GM23338 (cell line): ENCODE measurements at regions not wholly inside any gene's neighbourhood (a gene's known extent, or its start where the extent isn't known, plus 50 kb on each side); places are given as distances from the start of the nearest gene placed in this dataset.
A peak's percentile ranks its signal among the peaks of the same experiment; 100 is the strongest.

Experiments used
- ATAC-seq: fragments of 200-7000 bp; cut with Tn5 transposase; 3 replicates; pipeline ENCODE4 v1.9.1; 2020
- DNase-seq: peaks from one replicate; pipeline ENCODE4 v3.0.0-alpha.2; 2015; ENCODE audit warnings: low spot score
- H2AFZ ChIP-seq: fragments of 200-600 bp; sonication (generic); 2 replicates; pipeline ENCODE4 v1.8.0; 2016; ENCODE audit warnings: antibody characterized with exemption, mild to moderate bottlenecking, moderate library complexity
- H3F3A ChIP-seq: fragments of 200-600 bp; sonication (generic); replicated peaks from 2 replicates; pipeline ENCODE4 v1.8.0; 2017; ENCODE audit warnings: antibody characterized with exemption, mixed run types, low read depth
- H3K27ac ChIP-seq: fragments of 200-600 bp; sonication (generic); 2 replicates; pipeline ENCODE4 v1.6.1; 2016; ENCODE audit warnings: low read depth
- H3K27me3 ChIP-seq: fragments of 200-600 bp; sonication (generic); 2 replicates; pipeline ENCODE4 v1.8.0; 2016; ENCODE audit warnings: mild to moderate bottlenecking, mixed run types, moderate library complexity; ENCODE audit not compliant: insufficient read depth
- H3K36me3 ChIP-seq: fragments of 200-600 bp; sonication (generic); 2 replicates; pipeline ENCODE4 v1.8.0; 2016; ENCODE audit warnings: mild to moderate bottlenecking; ENCODE audit not compliant: insufficient read depth
- H3K4me1 ChIP-seq: fragments of 200-600 bp; sonication (generic); 2 replicates; pipeline ENCODE4 v1.8.0; 2016; ENCODE audit warnings: mild to moderate bottlenecking, moderate library complexity; ENCODE audit not compliant: insufficient read depth
- H3K4me2 ChIP-seq: fragments of 200-600 bp; sonication (generic); 2 replicates; pipeline ENCODE4 v1.7.1; 2017; ENCODE audit warnings: mixed run types
- H3K4me3 ChIP-seq: fragments of 200-600 bp; sonication (generic); 2 replicates; pipeline ENCODE4 v1.6.1; 2016; ENCODE audit warnings: mixed run types
- H3K79me2 ChIP-seq: fragments of 200-600 bp; sonication (generic); replicated peaks from 2 replicates; pipeline ENCODE4 v1.8.0; 2017; ENCODE audit warnings: mild to moderate bottlenecking; ENCODE audit not compliant: insufficient read depth
- H3K9me2 ChIP-seq: fragments of 200-600 bp; sonication (generic); 2 replicates; pipeline ENCODE4 v1.8.0; 2017; ENCODE audit not compliant: insufficient read depth
- H4K20me1 ChIP-seq: fragments of 200-600 bp; sonication (generic); replicated peaks from 2 replicates; pipeline ENCODE4 v1.8.0; 2017; ENCODE audit warnings: mild to moderate bottlenecking; ENCODE audit not compliant: insufficient read depth
- H3K27ac Mint-ChIP-seq: 2 replicates; pipeline ENCODE4 v1.8.0; 2020; ENCODE audit warnings: inconsistent platforms, mild to moderate bottlenecking, moderate library complexity, mixed read lengths
- H3K27me3 Mint-ChIP-seq: 3 replicates; pipeline ENCODE4 v1.8.0; 2022; ENCODE audit warnings: low read depth, mild to moderate bottlenecking, moderate library complexity, mixed read lengths, inconsistent platforms; ENCODE audit not compliant: insufficient read depth, poor library complexity
- H3K36me3 Mint-ChIP-seq: 3 replicates; pipeline ENCODE4 v1.8.0; 2021; ENCODE audit warnings: low read depth, mild to moderate bottlenecking, inconsistent platforms, moderate library complexity, mixed read lengths
- H3K4me1 Mint-ChIP-seq: 3 replicates; pipeline ENCODE4 v1.8.0; 2020; ENCODE audit warnings: mild to moderate bottlenecking, inconsistent platforms, mixed read lengths
- H3K4me3 Mint-ChIP-seq: 3 replicates; pipeline ENCODE4 v1.8.0; 2021; ENCODE audit warnings: moderate library complexity, mild to moderate bottlenecking, inconsistent platforms, mixed read lengths
- H3K9me3 Mint-ChIP-seq: 3 replicates; pipeline ENCODE4 v1.8.0; 2020; ENCODE audit warnings: moderate library complexity, mild to moderate bottlenecking, inconsistent platforms, mixed read lengths
- CREB1 ChIP-seq: fragments of 250-450 bp; sonication (Bioruptor Pico); IDR thresholded peaks from 2 replicates; pipeline ENCODE4 v1.5.0; 2020; ENCODE audit warnings: low read depth, mild to moderate bottlenecking, moderate library complexity
- ETS1 ChIP-seq: IDR thresholded peaks from 2 replicates; pipeline ENCODE4 v1.6.1; 2016; ENCODE audit warnings: antibody characterized with exemption
- EZH2 ChIP-seq: fragments of 200-600 bp; sonication (generic); IDR thresholded peaks from one replicate; pipeline ENCODE4 v1.8.0; 2017; ENCODE audit warnings: antibody characterized with exemption, mild to moderate bottlenecking, low read depth; ENCODE audit not compliant: unreplicated experiment
- EZH2phosphoT487 ChIP-seq: fragments of 200-600 bp; sonication (generic); IDR thresholded peaks from one replicate; pipeline ENCODE4 v1.8.1; 2018; ENCODE audit warnings: antibody characterized with exemption; ENCODE audit not compliant: unreplicated experiment
- JUNB ChIP-seq: IDR thresholded peaks from one replicate; pipeline ENCODE4 v1.6.1; 2016; ENCODE audit warnings: antibody characterized with exemption; ENCODE audit not compliant: unreplicated experiment
- NANOG ChIP-seq: IDR thresholded peaks from 2 replicates; pipeline ENCODE4 v1.6.1; 2016; ENCODE audit warnings: antibody characterized with exemption, borderline replicate concordance
- POLR2AphosphoS5 ChIP-seq: IDR thresholded peaks from 2 replicates; pipeline ENCODE4 v1.6.1; 2016; ENCODE audit warnings: antibody characterized with exemption, low read depth
- REST ChIP-seq: IDR thresholded peaks from one replicate; pipeline ENCODE4 v1.6.1; 2018; ENCODE audit warnings: antibody characterized with exemption; ENCODE audit not compliant: unreplicated experiment
- STAT1 ChIP-seq: IDR thresholded peaks from one replicate; pipeline ENCODE4 v1.6.1; 2016; ENCODE audit warnings: antibody characterized with exemption; ENCODE audit not compliant: unreplicated experiment
- ZNF114 ChIP-seq: fragments of 250-450 bp; sonication (Bioruptor Pico); IDR thresholded peaks from 2 replicates; pipeline ENCODE4 v1.5.0; 2020; ENCODE audit warnings: mild to moderate bottlenecking, moderate library complexity
- ZNF331 ChIP-seq: fragments of 250-450 bp; sonication (Bioruptor Pico); IDR thresholded peaks from 2 replicates; pipeline ENCODE4 v1.5.0; 2020; ENCODE audit warnings: low read depth, mild to moderate bottlenecking, moderate library complexity
- ZNF462 ChIP-seq: fragments of 250-450 bp; sonication (Bioruptor Pico); IDR thresholded peaks from 2 replicates; pipeline ENCODE4 v1.5.0; 2020; ENCODE audit warnings: mild to moderate bottlenecking, moderate library complexity
- TF ChIP-seq, protein P1 (sequence below), 2 experiments: fragments of 200-600 bp in 1 of 2; sonication (generic) in 1 of 2; conservative IDR thresholded peaks; 2 replicates each; pipeline versions ENCODE4 v1.5.1 to v1.6.1; 2016 to 2017; ENCODE audit warnings: antibody characterized with exemption in 2 of 2, low read depth in 2 of 2, mild to moderate bottlenecking in 2 of 2, moderate library complexity in 1 of 2

DNA sequence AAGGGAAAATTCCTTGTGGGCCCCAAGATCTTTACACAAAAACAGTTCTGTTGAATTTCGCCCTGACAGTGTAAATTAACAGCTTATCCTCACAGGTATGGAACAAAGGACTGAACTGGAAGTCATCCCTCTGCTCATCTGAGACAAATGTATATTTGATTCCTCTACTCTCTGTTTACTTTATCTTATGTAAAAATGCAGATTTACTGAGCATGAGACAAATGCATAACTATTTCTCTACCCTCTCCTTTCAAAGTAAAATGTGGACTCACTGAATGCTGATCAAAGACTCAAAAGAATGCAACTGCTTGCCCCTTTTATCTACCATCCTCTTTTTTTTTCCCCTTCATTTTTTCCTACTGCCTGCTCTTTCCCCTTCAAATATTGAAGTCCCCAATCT, 98.6 kb upstream of the CRBN start:
- no peak overlapping the region for H3K4me2 ChIP-seq
- Mint-ChIP-seq H3K9me3 (peaks cover 91% of the 10 kb centered on the region), H3K27ac (no peak overlapping the region), H3K4me1 (no peaks in the 10 kb centered on the region), H3K27me3 (no peaks in the 10 kb centered on the region), H3K4me3 (no peak overlapping the region), H3K36me3 (peaks cover 22% of the 10 kb centered on the region)
- ATAC-seq (no peak), DNase-seq (peak; percentile 7)
- H3K27ac ChIP-seq, result no peak overlapping the region
- no peaks in the 10 kb centered on the region for H3K9me2 ChIP-seq
- no peaks in the 10 kb centered on the region for H3F3A ChIP-seq
- no peak overlapping the region for H3K4me3 ChIP-seq
- H3K79me2 ChIP-seq, result no peaks in the 10 kb centered on the region
- H3K27me3 ChIP-seq, result no peaks in the 10 kb centered on the region
- 0 out of 2 replicates have a peak, but pooled peaks cover 4% of the 10 kb centered on the region for H3K4me1 ChIP-seq
- H2AFZ ChIP-seq, result no peak overlapping the region
- TF ChIP-seq ZNF114 (CRISPR knock-in tag) (no peak), JUNB (no peak), REST (no peak), ETS1 (no peak), EZH2phosphoT487 (no peak), NANOG (no peak), ZNF331 (CRISPR knock-in tag) (no peak), ZNF462 (no peak), CREB1 (no peak), EZH2 (no peak), STAT1 (no peak), POLR2AphosphoS5 (no peak)
- TF ChIP-seq, protein P1, sequence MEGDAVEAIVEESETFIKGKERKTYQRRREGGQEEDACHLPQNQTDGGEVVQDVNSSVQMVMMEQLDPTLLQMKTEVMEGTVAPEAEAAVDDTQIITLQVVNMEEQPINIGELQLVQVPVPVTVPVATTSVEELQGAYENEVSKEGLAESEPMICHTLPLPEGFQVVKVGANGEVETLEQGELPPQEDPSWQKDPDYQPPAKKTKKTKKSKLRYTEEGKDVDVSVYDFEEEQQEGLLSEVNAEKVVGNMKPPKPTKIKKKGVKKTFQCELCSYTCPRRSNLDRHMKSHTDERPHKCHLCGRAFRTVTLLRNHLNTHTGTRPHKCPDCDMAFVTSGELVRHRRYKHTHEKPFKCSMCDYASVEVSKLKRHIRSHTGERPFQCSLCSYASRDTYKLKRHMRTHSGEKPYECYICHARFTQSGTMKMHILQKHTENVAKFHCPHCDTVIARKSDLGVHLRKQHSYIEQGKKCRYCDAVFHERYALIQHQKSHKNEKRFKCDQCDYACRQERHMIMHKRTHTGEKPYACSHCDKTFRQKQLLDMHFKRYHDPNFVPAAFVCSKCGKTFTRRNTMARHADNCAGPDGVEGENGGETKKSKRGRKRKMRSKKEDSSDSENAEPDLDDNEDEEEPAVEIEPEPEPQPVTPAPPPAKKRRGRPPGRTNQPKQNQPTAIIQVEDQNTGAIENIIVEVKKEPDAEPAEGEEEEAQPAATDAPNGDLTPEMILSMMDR (conservative IDR thresholded peaks at IDR 0.05; ENCODE audit: low read depth in 2 of 2), result no peak
- H3K36me3 ChIP-seq, result no peaks in the 10 kb centered on the region
- H4K20me1 ChIP-seq, result no peaks in the 10 kb centered on the region
